Trophoblast cell (in vitro differentiated cells and primary cell): ENCODE measurements at regions not wholly inside any gene's neighbourhood (a gene's known extent, or its start where the extent isn't known, plus 50 kb on each side); places are given as distances from the start of the nearest gene placed in this dataset.

Experiments
- DNase-seq, 2 donors: peaks; one replicate each; pipeline ENCODE4 v3.0.0-alpha.2; 2016
- H2AFZ ChIP-seq: 2 replicates; pipeline ENCODE4 v1.6.1; 2013; ENCODE audit warnings: low read length, moderate library complexity, mild to moderate bottlenecking; ENCODE audit not compliant: insufficient read depth, poor library complexity
- H2AK5ac ChIP-seq: 2 replicates; pipeline ENCODE4 v1.6.1; 2013; ENCODE audit warnings: mild to moderate bottlenecking, low read length
- H2BK120ac ChIP-seq: 2 replicates; pipeline ENCODE4 v1.6.1; 2013; ENCODE audit warnings: low read length, mild to moderate bottlenecking, moderate library complexity; ENCODE audit not compliant: insufficient read depth, poor library complexity
- H2BK12ac ChIP-seq: 2 replicates; pipeline ENCODE4 v1.6.1; 2013; ENCODE audit warnings: mild to moderate bottlenecking, low read length, moderate library complexity
- H2BK5ac ChIP-seq: 2 replicates; pipeline ENCODE4 v1.6.1; 2013; ENCODE audit warnings: low read length, low read depth, moderate library complexity, mild to moderate bottlenecking; ENCODE audit not compliant: poor library complexity
- H3K14ac ChIP-seq: 2 replicates; pipeline ENCODE4 v1.6.1; 2013; ENCODE audit warnings: mild to moderate bottlenecking, low read length
- H3K18ac ChIP-seq: 2 replicates; pipeline ENCODE4 v1.6.1; 2013; ENCODE audit warnings: mild to moderate bottlenecking, low read length
- H3K23ac ChIP-seq: 2 replicates; pipeline ENCODE4 v1.6.1; 2013; ENCODE audit warnings: low read length
- H3K27ac ChIP-seq: 2 replicates; pipeline ENCODE4 v1.5.1; 2013; ENCODE audit warnings: low read depth, mild to moderate bottlenecking, inconsistent platforms, low read length, moderate library complexity
- H3K27me3 ChIP-seq: 2 replicates; pipeline ENCODE4 v1.6.1; 2013; ENCODE audit warnings: inconsistent platforms, mild to moderate bottlenecking, low read length, moderate library complexity; ENCODE audit not compliant: insufficient read depth
- H3K36me3 ChIP-seq, 2 experiments: 1 replicate in 1 of 2; 2 replicates in 1 of 2; pipeline ENCODE4 v1.6.1; 2013; ENCODE audit warnings: low read length in 2 of 2, mild to moderate bottlenecking in 2 of 2, moderate library complexity in 1 of 2; ENCODE audit not compliant: insufficient read depth in 2 of 2, control insufficient read depth in 1 of 2
- H3K4ac ChIP-seq: 2 replicates; pipeline ENCODE4 v1.6.1; 2013; ENCODE audit warnings: low read depth, mild to moderate bottlenecking, low read length, moderate library complexity
- H3K4me1 ChIP-seq, 2 experiments: 1 replicate in 1 of 2; 2 replicates in 1 of 2; pipeline ENCODE4 v1.6.1; 2013; ENCODE audit warnings: low read length in 2 of 2, mild to moderate bottlenecking in 2 of 2, moderate library complexity in 1 of 2; ENCODE audit not compliant: insufficient read depth in 2 of 2, control insufficient read depth in 1 of 2
- H3K4me2 ChIP-seq: 2 replicates; pipeline ENCODE4 v1.6.1; 2013; ENCODE audit warnings: inconsistent platforms, mild to moderate bottlenecking, low read length, moderate library complexity
- H3K4me3 ChIP-seq: 2 replicates; pipeline ENCODE4 v1.5.1; 2013; ENCODE audit warnings: mild to moderate bottlenecking, low read depth, low read length, inconsistent platforms
- H3K79me1 ChIP-seq: one replicate; pipeline ENCODE4 v1.6.1; 2013; ENCODE audit warnings: low read length
- H3K79me2 ChIP-seq: 2 replicates; pipeline ENCODE4 v1.6.1; 2013; ENCODE audit warnings: low read length, mild to moderate bottlenecking; ENCODE audit not compliant: control insufficient read depth, insufficient read depth, poor library complexity
- H3K9ac ChIP-seq: 2 replicates; pipeline ENCODE4 v1.6.1; 2013; ENCODE audit warnings: mild to moderate bottlenecking, low read length
- H3K9me3 ChIP-seq: 2 replicates; pipeline ENCODE4 v1.6.1; 2013; ENCODE audit warnings: low read depth, mild to moderate bottlenecking, control low read depth, inconsistent platforms, low read length; ENCODE audit not compliant: insufficient read depth
- H4K12ac ChIP-seq: 2 replicates; pipeline ENCODE4 v1.6.1; 2013; ENCODE audit warnings: low read depth, mild to moderate bottlenecking, low read length, moderate library complexity
- H4K8ac ChIP-seq: 2 replicates; pipeline ENCODE4 v1.6.1; 2013; ENCODE audit warnings: low read depth, mild to moderate bottlenecking, low read length, moderate library complexity
- H4K91ac ChIP-seq: one replicate; pipeline ENCODE4 v1.6.1; 2013; ENCODE audit warnings: low read depth, mild to moderate bottlenecking, low read length, moderate library complexity
- whole genome bisulfite sequencing: extraction: QIAGEN DNeasy Blood & Tissue Kit; methylation state at CpG from one replicate; pipeline ENCODE4 v1.1.7; 2013; ENCODE audit warnings: missing lambda C conversion rate; ENCODE audit not compliant: insufficient read length, insufficient coverage; ENCODE audit errors: extremely low coverage; 5-methylcytosine and 5-hydroxymethylcytosine counted together

DNA sequence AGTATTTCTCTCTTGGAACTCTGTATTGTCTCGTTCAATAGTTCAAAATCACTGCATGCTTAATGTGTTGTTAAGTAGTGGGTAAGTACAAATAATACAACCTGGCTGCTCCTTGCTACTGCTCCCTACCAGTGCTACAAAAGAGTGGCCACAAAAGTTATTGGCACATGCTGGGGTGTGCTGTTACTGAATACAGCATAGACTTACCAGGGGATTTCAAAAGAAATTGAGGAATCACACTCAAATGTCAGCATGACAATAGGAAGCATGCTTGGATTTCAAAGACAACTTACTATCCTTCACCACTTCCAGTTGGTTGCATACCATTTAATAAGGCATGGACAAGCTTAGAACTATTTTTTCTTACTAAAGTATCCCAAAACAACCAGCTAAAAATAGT, 1041.3 kb upstream of the SPRY2 start:
- Histone ChIP-seq H3K4me1 (no peaks in the 10 kb centered on the region), H2BK12ac (no peak overlapping the region)

DNA sequence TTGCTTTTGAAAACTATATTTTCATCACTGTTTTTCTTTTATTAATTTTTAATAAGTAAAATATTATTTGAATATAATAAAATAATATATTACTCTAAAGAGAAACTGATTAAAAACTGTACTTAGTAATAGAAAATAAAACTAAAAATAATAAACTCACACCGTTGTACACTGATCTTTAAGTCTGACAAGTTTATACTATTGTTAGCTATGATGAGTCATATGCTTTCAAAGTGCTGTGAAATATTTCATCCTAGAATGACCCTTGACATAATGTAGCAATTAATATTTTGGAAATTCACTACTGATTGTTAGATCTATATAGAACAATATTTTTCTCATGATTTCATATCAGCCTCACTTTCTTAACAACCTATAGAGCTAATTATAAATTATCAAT, 1040.6 kb upstream of the SPRY2 start:
- no peak overlapping the region for H4K91ac ChIP-seq
- no peak overlapping the region for H3K18ac ChIP-seq
- H2AK5ac ChIP-seq, result no peak overlapping the region
- no peaks in the 10 kb centered on the region for H3K79me2 ChIP-seq
- WGBS, result no CpG with 5 or more reads among the region's 1 CpG
- H3K79me1 ChIP-seq, result no peaks in the 10 kb centered on the region
- DNase-seq, result no peak
- H3K27me3 ChIP-seq, result no peaks in the 10 kb centered on the region
- H2BK120ac ChIP-seq, result no peak overlapping the region
- no peak overlapping the region for H3K4ac ChIP-seq
- no peak overlapping the region for H3K14ac ChIP-seq
- no peaks in the 10 kb centered on the region for H3K9me3 ChIP-seq
- no peak overlapping the region for H2BK5ac ChIP-seq
- no peaks in the 10 kb centered on the region for H3K4me1 ChIP-seq
- H4K12ac ChIP-seq, result no peak overlapping the region
- H3K23ac ChIP-seq, result no peak overlapping the region
- H3K4me2 ChIP-seq, result no peak overlapping the region
- no peak overlapping the region for H2AFZ ChIP-seq
- no peak overlapping the region for H3K4me3 ChIP-seq
- H3K9ac ChIP-seq, result no peak overlapping the region
- no peak overlapping the region for H2BK12ac ChIP-seq
- H3K27ac ChIP-seq, result no peak overlapping the region
- H4K8ac ChIP-seq, result no peak overlapping the region
- no peaks in the 10 kb centered on the region for H3K36me3 ChIP-seq

More for the DNA sequence above, 1041.3 kb upstream of the SPRY2 start:
- Histone ChIP-seq H4K12ac (no peak overlapping the region), H3K79me1 (no peaks in the 10 kb centered on the region), H3K18ac (no peak overlapping the region), H3K9me3 (no peaks in the 10 kb centered on the region), H3K4me2 (no peak overlapping the region), H4K91ac (no peak overlapping the region), H2AFZ (no peak overlapping the region), H2BK120ac (no peak overlapping the region), H3K27ac (no peak overlapping the region), H4K8ac (no peak overlapping the region), H3K9ac (no peak overlapping the region), H3K23ac (no peak overlapping the region), H2AK5ac (no peak overlapping the region), H3K4me3 (no peak overlapping the region), H2BK5ac (no peak overlapping the region), H3K14ac (no peak overlapping the region), H3K36me3 (no peaks in the 10 kb centered on the region), H3K79me2 (no peaks in the 10 kb centered on the region), H3K27me3 (no peaks in the 10 kb centered on the region), H3K4ac (no peak overlapping the region)
- no CpG with 5 or more reads among the region's 1 CpG for WGBS
- DNase-seq, result no peak

DNA sequence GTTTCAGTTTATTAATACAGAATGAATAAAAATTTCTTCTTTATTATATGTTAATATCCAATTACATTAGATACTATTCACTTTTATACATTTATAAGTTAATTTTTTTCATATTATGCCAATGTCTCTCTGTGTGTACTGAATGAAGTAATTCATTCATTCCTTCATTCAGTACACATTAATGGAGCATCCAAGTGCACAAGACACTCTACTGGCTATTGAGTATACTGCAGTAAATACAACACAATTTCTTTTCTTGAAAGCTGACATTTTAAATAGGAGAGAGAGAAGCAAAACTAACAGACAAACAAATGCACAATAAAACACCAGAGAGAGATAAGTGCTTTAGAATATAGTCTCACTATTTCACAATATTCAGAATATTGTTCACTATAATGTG, 1038.3 kb upstream of the SPRY2 start:
- no peak for DNase-seq
- Histone ChIP-seq H2BK12ac (no peak overlapping the region), H3K4me1 (no peaks in the 10 kb centered on the region), H4K91ac (no peak overlapping the region), H3K36me3 (no peaks in the 10 kb centered on the region), H3K14ac (no peak overlapping the region), H3K79me1 (no peaks in the 10 kb centered on the region), H3K9me3 (no peaks in the 10 kb centered on the region), H3K27me3 (no peaks in the 10 kb centered on the region), H2BK120ac (no peak overlapping the region), H3K4me3 (no peak overlapping the region), H3K79me2 (no peaks in the 10 kb centered on the region), H2AFZ (no peak overlapping the region), H4K8ac (no peak overlapping the region), H3K18ac (no peak overlapping the region), H3K9ac (no peak overlapping the region), H2BK5ac (no peak overlapping the region), H2AK5ac (no peak overlapping the region), H3K27ac (no peak overlapping the region), H3K23ac (no peak overlapping the region), H4K12ac (no peak overlapping the region), H3K4me2 (no peak overlapping the region), H3K4ac (no peak overlapping the region)

DNA sequence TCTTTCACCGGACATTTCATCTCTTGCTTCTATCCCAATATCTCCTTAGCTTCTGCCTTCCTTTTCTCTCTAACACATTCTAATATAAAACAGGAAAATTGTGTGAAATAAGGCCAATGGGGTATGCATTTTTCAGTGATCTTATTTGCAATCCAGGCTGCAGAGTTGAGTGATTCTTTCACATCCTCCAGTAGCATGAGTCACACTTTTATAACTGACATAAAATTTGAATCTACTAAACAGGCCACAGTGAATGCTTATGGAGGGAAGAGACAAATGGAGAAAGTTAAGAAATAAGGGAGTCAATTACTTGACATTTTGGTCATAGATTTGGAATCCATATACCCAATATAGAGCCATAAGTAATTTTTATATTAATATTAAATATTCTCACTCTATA, 1037.0 kb upstream of the SPRY2 start:
- Histone ChIP-seq H3K18ac (no peak overlapping the region), H3K4me1 (no peaks in the 10 kb centered on the region), H3K27ac (no peak overlapping the region), H3K36me3 (no peaks in the 10 kb centered on the region), H3K4ac (no peak overlapping the region), H3K23ac (no peak overlapping the region), H3K27me3 (no peaks in the 10 kb centered on the region), H3K4me2 (no peak overlapping the region), H3K79me2 (no peaks in the 10 kb centered on the region), H2AK5ac (no peak overlapping the region), H3K14ac (no peak overlapping the region), H4K91ac (no peak overlapping the region), H2AFZ (no peak overlapping the region), H4K12ac (no peak overlapping the region), H3K9ac (no peak overlapping the region), H3K4me3 (no peak overlapping the region), H2BK120ac (no peak overlapping the region), H3K9me3 (no peaks in the 10 kb centered on the region), H2BK5ac (no peak overlapping the region), H4K8ac (no peak overlapping the region), H2BK12ac (no peak overlapping the region), H3K79me1 (no peaks in the 10 kb centered on the region)
- WGBS, result no CpG with 5 or more reads among the region's 1 CpG
- DNase-seq, result no peak

DNA sequence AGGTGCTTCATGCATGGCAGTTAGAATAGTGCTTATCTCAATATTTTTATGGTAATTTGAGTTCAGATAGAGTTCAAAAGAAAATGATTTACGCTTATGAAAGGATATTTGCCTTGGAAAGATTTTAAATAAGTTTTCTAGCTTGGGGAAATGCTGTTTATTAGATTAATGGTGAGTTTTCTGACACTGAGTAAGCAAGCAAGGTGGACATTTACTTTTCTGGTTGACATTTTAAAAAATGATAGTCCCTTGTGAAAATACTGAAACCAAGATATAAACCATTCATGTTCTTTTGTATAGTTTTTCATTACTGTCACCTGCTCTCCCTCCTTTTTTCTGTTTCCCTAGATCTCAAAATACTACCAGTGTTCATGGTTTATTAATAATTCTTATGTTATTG, 1034.8 kb upstream of the SPRY2 start:
- no peak for DNase-seq
- H2BK12ac ChIP-seq, result no peak overlapping the region
- H2BK120ac ChIP-seq, result no peak overlapping the region
- no peak overlapping the region for H4K91ac ChIP-seq
- no peak overlapping the region for H3K4me2 ChIP-seq
- H3K4me3 ChIP-seq, result no peak overlapping the region
- no peaks in the 10 kb centered on the region for H3K36me3 ChIP-seq
- no peak overlapping the region for H3K14ac ChIP-seq
- H3K4me1 ChIP-seq, result no peaks in the 10 kb centered on the region
- no peaks in the 10 kb centered on the region for H3K79me1 ChIP-seq
- H4K8ac ChIP-seq, result no peak overlapping the region
- H2AFZ ChIP-seq, result no peak overlapping the region
- no CpG with 5 or more reads among the region's 1 CpG for WGBS
- no peak overlapping the region for H4K12ac ChIP-seq
- no peak overlapping the region for H2BK5ac ChIP-seq
- H2AK5ac ChIP-seq, result no peak overlapping the region
- no peaks in the 10 kb centered on the region for H3K9me3 ChIP-seq
- no peak overlapping the region for H3K23ac ChIP-seq
- H3K4ac ChIP-seq, result no peak overlapping the region
- H3K27ac ChIP-seq, result no peak overlapping the region
- no peaks in the 10 kb centered on the region for H3K27me3 ChIP-seq
- H3K18ac ChIP-seq, result no peak overlapping the region
- no peak overlapping the region for H3K9ac ChIP-seq
- no peaks in the 10 kb centered on the region for H3K79me2 ChIP-seq
